Adrenal gland (tissue), 9 donors: ENCODE measurements at regions not wholly inside any gene's neighbourhood (a gene's known extent, or its start where the extent isn't known, plus 50 kb on each side); places are given as distances from the start of the nearest gene placed in this dataset.

ENCODE experiments used
- DNase-seq, 7 donors: peaks; one replicate each; pipeline ENCODE4 v3.0.0-alpha.2; 2019 to 2020
- H3K27ac ChIP-seq, 5 donors: fragments of 200-600 bp; sonication (generic) in 4 of 5; 1 replicate in 3 of 5; 2 replicates in 2 of 5; pipeline versions ENCODE4 v1.5.1 to v1.8.0; 2016 to 2020; ENCODE audit warnings: mild to moderate bottlenecking in 1 of 5
- H3K27me3 ChIP-seq: fragments of 200-600 bp; 2 replicates; pipeline ENCODE4 v1.8.0; 2021
- H3K36me3 ChIP-seq, 2 donors: fragments of 200-600 bp; replicated peaks in 1 of 2; 1 replicate in 1 of 2; 2 replicates in 1 of 2; pipeline versions ENCODE4 v1.5.1 to v1.8.0; 2018 to 2022
- H3K4me1 ChIP-seq, 2 donors: fragments of 200-600 bp; replicated peaks in 1 of 2; 1 replicate in 1 of 2; 2 replicates in 1 of 2; pipeline versions ENCODE4 v1.5.1 to v1.8.0; 2018 to 2021
- H3K4me3 ChIP-seq, 4 donors: fragments of 200-600 bp; sonication (generic) in 3 of 4; one replicate each; pipeline ENCODE4 v1.5.1; 2016 to 2018
- H3K9me3 ChIP-seq, 3 donors: fragments of 200-600 bp; sonication (generic) in 1 of 3; replicated peaks in 1 of 3; 1 replicate in 2 of 3; 2 replicates in 1 of 3; pipeline versions ENCODE4 v1.5.1 to v1.8.0; 2016 to 2021
- POLR2A ChIP-seq, 2 donors: fragments of 450-650 bp; IDR thresholded peaks; one replicate each; pipeline ENCODE4 v1.6.1; 2017; ENCODE audit warnings: antibody characterized with exemption in 2 of 2, mild to moderate bottlenecking in 2 of 2, moderate library complexity in 1 of 2
- WGBS, 4 donors: extraction: QIAGEN DNeasy Blood & Tissue Kit in 2 of 4; methylation state at CpG; one replicate each; pipeline versions ENCODE4 v1.1.5 to v1.1.7; 2013 to 2017; 5-methylcytosine and 5-hydroxymethylcytosine counted together
- intact Hi-C, 2 donors: fragments of 100-400 bp; cut with DNase I; formaldehyde crosslinking; loops; one replicate each; pipeline versions ENCODE4 v1.14.1 to v1.15.0; 2022 to 2023
- TF ChIP-seq, protein P1 (sequence below), 6 experiments: fragments of 450-650 bp in 4 of 6; fragments of 200-600 bp in 2 of 6; sonication (generic) in 1 of 6; IDR thresholded peaks; 1 replicate in 5 of 6; 2 replicates in 1 of 6; pipeline versions ENCODE4 v1.5.1 to v1.8.0; 2016 to 2021; ENCODE audit warnings: antibody characterized with exemption in 6 of 6, mild to moderate bottlenecking in 2 of 6, moderate library complexity in 1 of 6
- donor health status: healthy with polysubstance abuse.
- donor health status: Bipolar disorder and iron deficiency.
- donor health status: DM: yes; HTN: yes; CAD: no.
- donor health status: DM: no; HTN: no; CAD: no.
- donor health status: DM: no; HTN: no; CAD: no.

DNA sequence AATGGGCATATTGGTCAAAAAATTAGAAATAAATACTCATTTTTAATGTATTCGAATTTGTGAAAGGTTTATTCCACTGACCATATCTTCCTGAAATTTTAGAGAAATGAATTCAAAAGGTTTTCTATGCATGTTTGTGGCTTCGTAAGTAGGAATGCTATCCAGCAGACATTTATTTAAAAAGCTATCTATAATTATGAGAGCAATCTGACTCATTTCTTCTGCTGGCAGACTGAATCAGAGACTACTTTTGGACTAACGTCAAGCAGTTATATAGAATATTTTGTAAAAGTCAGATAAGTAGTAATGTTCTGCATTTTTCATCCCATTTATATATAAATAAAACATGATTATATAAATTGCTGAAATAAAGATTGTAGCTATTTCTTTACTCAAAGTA lies 125.0 kb downstream of the SPCS3 start:
- Histone ChIP-seq H3K27me3 (no peaks in the 10 kb centered on the region), H3K9me3 (peaks cover 0 to 4% (median 0%) of the 10 kb centered on the region in 3 donors), H3K36me3 (no peaks in the 10 kb centered on the region), H3K4me3 (no peak overlapping the region), H3K4me1 (no peaks in the 10 kb centered on the region), H3K27ac (no peak overlapping the region)
- WGBS, 4 donors = 61 to 73% (median 69%) methylated on average over 3 of the region's 3 CpGs
- TF ChIP-seq, protein P1, sequence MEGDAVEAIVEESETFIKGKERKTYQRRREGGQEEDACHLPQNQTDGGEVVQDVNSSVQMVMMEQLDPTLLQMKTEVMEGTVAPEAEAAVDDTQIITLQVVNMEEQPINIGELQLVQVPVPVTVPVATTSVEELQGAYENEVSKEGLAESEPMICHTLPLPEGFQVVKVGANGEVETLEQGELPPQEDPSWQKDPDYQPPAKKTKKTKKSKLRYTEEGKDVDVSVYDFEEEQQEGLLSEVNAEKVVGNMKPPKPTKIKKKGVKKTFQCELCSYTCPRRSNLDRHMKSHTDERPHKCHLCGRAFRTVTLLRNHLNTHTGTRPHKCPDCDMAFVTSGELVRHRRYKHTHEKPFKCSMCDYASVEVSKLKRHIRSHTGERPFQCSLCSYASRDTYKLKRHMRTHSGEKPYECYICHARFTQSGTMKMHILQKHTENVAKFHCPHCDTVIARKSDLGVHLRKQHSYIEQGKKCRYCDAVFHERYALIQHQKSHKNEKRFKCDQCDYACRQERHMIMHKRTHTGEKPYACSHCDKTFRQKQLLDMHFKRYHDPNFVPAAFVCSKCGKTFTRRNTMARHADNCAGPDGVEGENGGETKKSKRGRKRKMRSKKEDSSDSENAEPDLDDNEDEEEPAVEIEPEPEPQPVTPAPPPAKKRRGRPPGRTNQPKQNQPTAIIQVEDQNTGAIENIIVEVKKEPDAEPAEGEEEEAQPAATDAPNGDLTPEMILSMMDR (IDR thresholded peaks at IDR 0.05) = no peak
- no peak for TF ChIP-seq POLR2A (IDR thresholded peaks at IDR 0.05)
- DNase-seq = no peak
- intact Hi-C loops = no loop called here

GRCh38 chr4:176448761-176449160 lies 129.0 kb downstream of the SPCS3 start:
- Histone ChIP-seq H3K27me3 (no peaks in the 10 kb centered on the region), H3K36me3 (no peaks in the 10 kb centered on the region), H3K9me3 (peaks cover 0 to 4% (median 0%) of the 10 kb centered on the region in 3 donors), H3K27ac (no peak overlapping the region), H3K4me3 (no peak overlapping the region), H3K4me1 (no peaks in the 10 kb centered on the region)
- TF ChIP-seq, protein P1 (IDR thresholded peaks at IDR 0.05) = no peak
- TF ChIP-seq POLR2A (IDR thresholded peaks at IDR 0.05) = no peak
- intact Hi-C loops = no loop called here
- WGBS, 4 donors = 92 to 94% (median 93%) methylated on average over 3 of the region's 3 CpGs
- DNase-seq = no peak

- no peak overlapping the region for H3K27ac ChIP-seq
- no peaks in the 10 kb centered on the region for H3K4me1 ChIP-seq
- no peak overlapping the region for H3K4me3 ChIP-seq
- intact Hi-C loops = no loop called here
- peaks cover 0 to 4% (median 0%) of the 10 kb centered on the region in 3 donors for H3K9me3 ChIP-seq
- no peaks in the 10 kb centered on the region for H3K27me3 ChIP-seq
- WGBS, 4 donors = 79 to 86% (median 80%) methylated on average over 6 of the region's 6 CpGs
- no peak for TF ChIP-seq POLR2A (IDR thresholded peaks at IDR 0.05)
- TF ChIP-seq, protein P1 (IDR thresholded peaks at IDR 0.05) = no peak
- no peak for DNase-seq
- H3K36me3 ChIP-seq = no peaks in the 10 kb centered on the region
Observed at GRCh38 chr4:176451443-176451842, 131.7 kb downstream of the SPCS3 start.

DNA sequence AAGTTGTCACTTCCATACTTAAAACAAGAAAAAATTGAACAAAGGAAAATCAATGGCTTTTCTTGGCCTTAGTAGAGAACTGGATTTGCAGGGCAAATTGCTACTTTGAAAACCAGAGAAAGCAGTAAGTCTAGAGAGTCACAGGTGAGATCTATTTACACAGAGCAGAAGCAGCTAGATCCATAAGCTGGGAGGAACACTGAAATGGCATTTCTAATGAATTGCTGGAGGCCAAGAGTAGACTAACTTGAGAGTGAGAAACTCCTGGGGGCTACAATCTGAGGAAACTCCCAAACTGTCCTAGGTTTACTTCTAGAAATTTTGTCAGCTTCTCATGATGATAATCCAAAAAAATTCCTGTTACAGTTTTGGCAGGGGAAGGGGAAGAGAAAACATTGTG lies 133.3 kb downstream of the SPCS3 start:
- H3K27me3 ChIP-seq = no peaks in the 10 kb centered on the region
- intact Hi-C loops = no loop called here
- no peak for TF ChIP-seq POLR2A (IDR thresholded peaks at IDR 0.05)
- TF ChIP-seq, protein P1 (IDR thresholded peaks at IDR 0.05) = no peak
- no peak overlapping the region for H3K27ac ChIP-seq
- no peaks in the 10 kb centered on the region for H3K9me3 ChIP-seq
- no peaks in the 10 kb centered on the region for H3K4me1 ChIP-seq
- DNase-seq = no peak
- H3K4me3 ChIP-seq = no peak overlapping the region
- H3K36me3 ChIP-seq = no peaks in the 10 kb centered on the region
